ENCODE measurements at regions not wholly inside any gene's neighbourhood (a gene's known extent, or its start where the extent isn't known, plus 50 kb on each side); places are given as distances from the start of the nearest gene placed in this dataset.

GRCh38 chr2:175585496-175585895, 404.0 kb upstream of the ATP5MC3 start:
- no peak overlapping the region for H3K4me3 ChIP-seq (ENCODE audit: low read depth, low read length)
- no peak for TF ChIP-seq CTCF (IDR thresholded peaks at IDR 0.05; ENCODE audit: insufficient read depth, low read length)
- no peak for DNase-seq (ENCODE audit: low read depth)

GRCh38 chr2:175580652-175581051, 399.1 kb upstream of the ATP5MC3 start:
- no peak for DNase-seq (ENCODE audit: low read depth)
- no peak overlapping the region for H3K4me3 ChIP-seq (ENCODE audit: low read depth, low read length)
- TF ChIP-seq CTCF (IDR thresholded peaks at IDR 0.05; ENCODE audit: insufficient read depth, low read length): no peak

- no peak for DNase-seq (ENCODE audit: low read depth)
- no peak for TF ChIP-seq CTCF (IDR thresholded peaks at IDR 0.05; ENCODE audit: insufficient read depth, low read length)
- no peak overlapping the region for H3K4me3 ChIP-seq (ENCODE audit: low read depth, low read length)
Observed at GRCh38 chr2:175579646-175580045, 398.1 kb upstream of the ATP5MC3 start.

GRCh38 chr2:175577368-175577970, 396.0 kb upstream of the ATP5MC3 start:
- no peak for DNase-seq (ENCODE audit: low read depth)
- H3K4me3 ChIP-seq (ENCODE audit: low read depth, low read length): no peak overlapping the region
- TF ChIP-seq CTCF (IDR thresholded peaks at IDR 0.05; ENCODE audit: insufficient read depth, low read length): no peak

- DNase-seq (ENCODE audit: low read depth): no peak
- H3K4me3 ChIP-seq (ENCODE audit: low read depth, low read length): no peak overlapping the region
- TF ChIP-seq CTCF (IDR thresholded peaks at IDR 0.05; ENCODE audit: insufficient read depth, low read length): no peak
Observed at GRCh38 chr2:175576875-175577274, 395.4 kb upstream of the ATP5MC3 start.

- TF ChIP-seq CTCF (IDR thresholded peaks at IDR 0.05; ENCODE audit: insufficient read depth, low read length): no peak
- no peak overlapping the region for H3K4me3 ChIP-seq (ENCODE audit: low read depth, low read length)
- DNase-seq (ENCODE audit: low read depth): no peak
Observed at GRCh38 chr2:175576270-175576669, 394.8 kb upstream of the ATP5MC3 start.

All from fibroblast of the aortic adventitia (primary cell).